Smooth muscle cell (in vitro differentiated cells): ENCODE measurements at regions not wholly inside any gene's neighbourhood (a gene's known extent, or its start where the extent isn't known, plus 50 kb on each side); places are given as distances from the start of the nearest gene placed in this dataset.

Experiments used
- DNase-seq: peaks from one replicate; lab custom pipeline; 2025; ENCODE audit not compliant: unreplicated experiment; lab: John Stamatoyannopoulos, UW
- H2AFZ ChIP-seq: fragments of 200-600 bp; sonication (generic); 2 replicates; pipeline ENCODE4 v1.6.0; 2016; ENCODE audit warnings: antibody characterized with exemption, low read depth, mild to moderate bottlenecking
- H3F3A ChIP-seq: fragments of 200-600 bp; sonication (generic); 2 replicates; pipeline ENCODE4 v1.6.0; 2017; ENCODE audit warnings: antibody characterized with exemption, low read depth
- H3K27ac ChIP-seq: fragments of 200-600 bp; sonication (generic); 2 replicates; pipeline ENCODE4 v1.5.1; 2016; ENCODE audit warnings: low read depth, mild to moderate bottlenecking
- H3K27me3 ChIP-seq: fragments of 200-600 bp; sonication (generic); 2 replicates; pipeline ENCODE4 v1.6.1; 2016; ENCODE audit warnings: low read depth, mild to moderate bottlenecking
- H3K36me3 ChIP-seq: fragments of 200-600 bp; sonication (generic); 2 replicates; pipeline ENCODE4 v1.5.1; 2016; ENCODE audit warnings: low read depth
- H3K4me1 ChIP-seq: fragments of 200-600 bp; sonication (generic); 2 replicates; pipeline ENCODE4 v1.5.1; 2016; ENCODE audit warnings: low read depth
- H3K4me2 ChIP-seq: fragments of 200-600 bp; sonication (generic); 2 replicates; pipeline ENCODE4 v1.6.0; 2016; ENCODE audit warnings: mild to moderate bottlenecking
- H3K4me3 ChIP-seq: fragments of 200-600 bp; sonication (generic); 2 replicates; pipeline ENCODE4 v1.5.1; 2016; ENCODE audit warnings: mild to moderate bottlenecking
- H3K79me2 ChIP-seq: fragments of 200-600 bp; sonication (generic); 2 replicates; pipeline ENCODE4 v1.6.0; 2016; ENCODE audit warnings: low read depth, mild to moderate bottlenecking
- H3K9ac ChIP-seq: fragments of 200-600 bp; sonication (generic); 2 replicates; pipeline ENCODE4 v1.6.0; 2016; ENCODE audit warnings: low read depth
- H3K9me3 ChIP-seq: fragments of 200-600 bp; sonication (generic); replicated peaks from 2 replicates; pipeline ENCODE4 v1.5.1; 2016; ENCODE audit warnings: low read depth
- H4K20me1 ChIP-seq: fragments of 200-600 bp; sonication (generic); 2 replicates; pipeline ENCODE4 v1.6.0; 2016; ENCODE audit warnings: low read depth
- WGBS: methylation state at CpG from one replicate; pipeline ENCODE4 v1.1.7; 2016; ENCODE audit warnings: low lambda C conversion rate; 5-methylcytosine and 5-hydroxymethylcytosine counted together
- TF ChIP-seq, protein P1 (sequence below): fragments of 200-600 bp; sonication (generic); IDR thresholded peaks from 2 replicates; pipeline ENCODE4 v1.5.1; 2017; ENCODE audit warnings: borderline replicate concordance, mild to moderate bottlenecking, antibody characterized with exemption; ENCODE audit not compliant: insufficient read depth, poor library complexity, severe bottlenecking

DNA sequence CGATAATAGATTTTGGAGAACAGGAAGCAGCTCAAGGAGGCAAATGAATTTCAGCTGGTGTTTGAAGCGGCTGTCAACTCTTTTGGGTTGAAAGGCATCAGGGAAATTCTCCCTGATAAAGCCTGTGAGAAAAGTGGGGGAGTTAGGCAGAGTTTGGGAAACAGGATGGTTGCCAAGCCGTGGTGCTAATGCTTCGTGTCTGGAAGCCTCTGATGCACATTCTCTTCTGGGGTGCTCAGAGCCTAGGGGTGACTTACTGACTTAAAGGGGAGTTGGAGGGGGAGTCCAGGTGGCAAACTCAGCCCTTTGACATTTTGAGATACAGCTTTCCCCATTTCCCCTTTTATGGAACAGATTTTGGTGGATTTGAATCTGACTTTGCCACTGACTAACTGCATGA, 202.5 kb upstream of the CLINT1 start:
- Histone ChIP-seq H3K9me3 (no peaks in the 10 kb centered on the region), H4K20me1 (no peaks in the 10 kb centered on the region), H3F3A (no peaks in the 10 kb centered on the region), H3K27me3 (no peaks in the 10 kb centered on the region), H3K4me1 (no peaks in the 10 kb centered on the region), H3K79me2 (no peaks in the 10 kb centered on the region), H3K9ac (no peak overlapping the region), H3K27ac (no peak overlapping the region), H3K4me2 (no peak overlapping the region), H3K4me3 (no peak overlapping the region), H3K36me3 (no peaks in the 10 kb centered on the region), H2AFZ (no peak overlapping the region)
- DNase-seq: no peak
- TF ChIP-seq, protein P1, sequence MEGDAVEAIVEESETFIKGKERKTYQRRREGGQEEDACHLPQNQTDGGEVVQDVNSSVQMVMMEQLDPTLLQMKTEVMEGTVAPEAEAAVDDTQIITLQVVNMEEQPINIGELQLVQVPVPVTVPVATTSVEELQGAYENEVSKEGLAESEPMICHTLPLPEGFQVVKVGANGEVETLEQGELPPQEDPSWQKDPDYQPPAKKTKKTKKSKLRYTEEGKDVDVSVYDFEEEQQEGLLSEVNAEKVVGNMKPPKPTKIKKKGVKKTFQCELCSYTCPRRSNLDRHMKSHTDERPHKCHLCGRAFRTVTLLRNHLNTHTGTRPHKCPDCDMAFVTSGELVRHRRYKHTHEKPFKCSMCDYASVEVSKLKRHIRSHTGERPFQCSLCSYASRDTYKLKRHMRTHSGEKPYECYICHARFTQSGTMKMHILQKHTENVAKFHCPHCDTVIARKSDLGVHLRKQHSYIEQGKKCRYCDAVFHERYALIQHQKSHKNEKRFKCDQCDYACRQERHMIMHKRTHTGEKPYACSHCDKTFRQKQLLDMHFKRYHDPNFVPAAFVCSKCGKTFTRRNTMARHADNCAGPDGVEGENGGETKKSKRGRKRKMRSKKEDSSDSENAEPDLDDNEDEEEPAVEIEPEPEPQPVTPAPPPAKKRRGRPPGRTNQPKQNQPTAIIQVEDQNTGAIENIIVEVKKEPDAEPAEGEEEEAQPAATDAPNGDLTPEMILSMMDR: no peak
- WGBS: 87% methylated on average over 4 of the region's 4 CpGs

- Histone ChIP-seq H3K27ac (no peak overlapping the region), H3F3A (no peaks in the 10 kb centered on the region), H4K20me1 (no peaks in the 10 kb centered on the region), H3K4me1 (no peaks in the 10 kb centered on the region), H3K36me3 (no peaks in the 10 kb centered on the region), H2AFZ (no peak overlapping the region), H3K4me3 (no peak overlapping the region), H3K4me2 (no peak overlapping the region), H3K79me2 (no peaks in the 10 kb centered on the region), H3K27me3 (no peaks in the 10 kb centered on the region), H3K9me3 (no peaks in the 10 kb centered on the region), H3K9ac (no peak overlapping the region)
- TF ChIP-seq, protein P1: no peak
- no peak for DNase-seq
- WGBS: 48% methylated on average over 2 of the region's 2 CpGs
Observed at GRCh38 chr5:158060212-158060611, 201.3 kb upstream of the CLINT1 start.

DNA sequence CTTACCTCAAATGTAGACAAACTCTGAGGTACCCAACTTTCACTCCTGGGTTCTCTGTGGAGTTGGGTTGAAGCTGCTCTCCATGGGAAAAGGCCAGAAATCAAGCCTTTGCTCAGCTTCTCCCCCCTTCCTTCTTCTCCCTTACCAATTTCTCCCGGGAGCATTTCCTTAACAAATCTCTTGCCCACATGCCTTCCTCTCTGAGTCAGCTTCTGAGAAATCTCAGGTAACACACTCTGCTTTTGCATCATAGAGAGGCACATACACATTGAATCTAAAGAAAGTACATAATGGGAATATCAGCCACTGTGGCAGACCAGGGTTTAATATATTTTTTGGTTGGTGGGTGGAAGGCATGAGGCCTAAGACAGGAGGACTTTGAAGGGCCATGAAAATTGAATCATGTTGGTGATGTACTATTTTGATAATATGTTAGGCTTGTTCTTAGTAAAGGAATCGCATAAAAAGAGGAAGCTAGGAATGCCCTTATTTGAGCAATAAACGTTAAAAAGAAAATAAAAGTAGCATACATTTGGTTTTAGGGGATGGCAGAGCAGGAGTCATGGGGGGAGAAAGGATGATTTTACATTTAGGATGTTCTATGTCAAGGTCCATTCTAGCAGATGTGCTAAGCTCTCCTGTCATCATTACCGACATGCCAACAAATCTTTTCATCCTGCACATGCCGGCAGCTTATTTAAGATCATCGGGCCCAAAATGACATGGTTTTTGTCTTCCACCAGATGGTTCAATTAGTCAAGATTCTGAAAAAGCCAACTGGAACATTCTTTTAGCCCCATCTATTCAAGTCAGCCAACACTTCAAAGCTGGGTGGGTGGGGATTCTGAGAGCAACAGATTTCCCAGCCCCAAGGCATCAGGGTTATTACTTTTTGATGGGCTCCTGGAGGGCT, 199.5 kb upstream of the CLINT1 start:
- Histone ChIP-seq H3K4me3 (no peak overlapping the region), H3K79me2 (no peaks in the 10 kb centered on the region), H4K20me1 (no peaks in the 10 kb centered on the region), H3K4me1 (no peaks in the 10 kb centered on the region), H3K4me2 (no peak overlapping the region), H3K27me3 (no peaks in the 10 kb centered on the region), H3K9ac (no peak overlapping the region), H3K27ac (no peak overlapping the region), H2AFZ (no peak overlapping the region), H3K9me3 (no peaks in the 10 kb centered on the region), H3K36me3 (no peaks in the 10 kb centered on the region), H3F3A (no peaks in the 10 kb centered on the region)
- TF ChIP-seq, protein P1: no peak
- no peak for DNase-seq
- WGBS: 49% methylated on average over 6 of the region's 6 CpGs
